SU-DHL-6 (cell line): ENCODE measurements at regions not wholly inside any gene's neighbourhood (a gene's known extent, or its start where the extent isn't known, plus 50 kb on each side); places are given as distances from the start of the nearest gene placed in this dataset.

Experiments used
- H2AFZ ChIP-seq: fragments of 200-600 bp; sonication (generic); 2 replicates; pipeline ENCODE4 v1.6.1; 2014; ENCODE audit warnings: low read depth, mild to moderate bottlenecking, moderate library complexity, mixed read lengths, antibody characterized with exemption, low read length; ENCODE audit not compliant: severe bottlenecking
- H3F3A ChIP-seq: fragments of 200-600 bp; shearing (Covaris generic); 2 replicates; pipeline ENCODE4 v1.6.0; 2016; ENCODE audit warnings: antibody characterized with exemption, mild to moderate bottlenecking; ENCODE audit not compliant: insufficient read depth
- H3K27ac ChIP-seq: fragments of 200-600 bp; sonication (generic); 2 replicates; pipeline ENCODE4 v1.5.1; 2016; ENCODE audit warnings: low read depth, mild to moderate bottlenecking, low read length, moderate library complexity, mixed read lengths
- H3K27me3 ChIP-seq: fragments of 200-600 bp; sonication (generic), shearing (Covaris generic); 2 replicates; pipeline ENCODE4 v1.6.0; 2014; ENCODE audit warnings: mild to moderate bottlenecking, low read length
- H3K36me3 ChIP-seq: fragments of 200-600 bp; sonication (generic); 2 replicates; pipeline ENCODE4 v1.6.1; 2014; ENCODE audit warnings: mild to moderate bottlenecking, low read length, mixed read lengths
- H3K4me2 ChIP-seq: fragments of 300-600, 200-600 bp; shearing (Covaris generic), sonication (generic); 2 replicates; pipeline ENCODE4 v1.6.0; 2014; ENCODE audit warnings: low read length, low read depth, mild to moderate bottlenecking; ENCODE audit not compliant: poor library complexity, severe bottlenecking
- H3K4me3 ChIP-seq: fragments of 200-600 bp; sonication (generic); 2 replicates; pipeline ENCODE4 v1.5.1; 2014; ENCODE audit warnings: antibody characterized with exemption, low read length, mild to moderate bottlenecking, mixed read lengths; ENCODE audit not compliant: insufficient read depth, poor library complexity, severe bottlenecking
- H3K79me2 ChIP-seq: fragments of 200-600 bp; sonication (generic); 2 replicates; pipeline ENCODE4 v1.6.1; 2014; ENCODE audit warnings: mild to moderate bottlenecking, low read length, moderate library complexity; ENCODE audit not compliant: insufficient read depth
- H3K9ac ChIP-seq: fragments of 200-600 bp; sonication (generic); 2 replicates; pipeline ENCODE4 v1.7.0; 2014; ENCODE audit warnings: mild to moderate bottlenecking, low read length
- H3K9me2 ChIP-seq: fragments of 200-600 bp; sonication (generic); replicated peaks from 2 replicates; pipeline ENCODE4 v1.6.1; 2014; ENCODE audit warnings: low read length; ENCODE audit not compliant: insufficient read depth
- H3K9me3 ChIP-seq: fragments of 200-600 bp; sonication (generic); 2 replicates; pipeline ENCODE4 v1.6.1; 2014; ENCODE audit warnings: low read length, mixed read lengths; ENCODE audit not compliant: insufficient read depth
- H4K20me1 ChIP-seq: fragments of 200-600 bp; sonication (generic); 2 replicates; pipeline ENCODE4 v1.6.1; 2014; ENCODE audit warnings: low read depth, mild to moderate bottlenecking, antibody characterized with exemption, low read length, moderate library complexity, mixed read lengths
- EZH2phosphoT487 ChIP-seq: fragments of 200-600 bp; sonication (generic), shearing (Covaris generic); conservative IDR thresholded peaks from 2 replicates; pipeline ENCODE4 v1.6.1; 2018; ENCODE audit warnings: mild to moderate bottlenecking, antibody characterized with exemption, low read length, moderate library complexity, mixed read lengths
- TF ChIP-seq, protein P1 (sequence below): fragments of 200-600 bp; sonication (generic); IDR thresholded peaks from one replicate; pipeline ENCODE4 v1.5.1; 2017; ENCODE audit warnings: antibody characterized with exemption, mild to moderate bottlenecking, low read length, moderate library complexity; ENCODE audit not compliant: insufficient read depth, poor library complexity, severe bottlenecking

- no peak overlapping the region for H2AFZ ChIP-seq
- H3K27ac ChIP-seq, result no peak overlapping the region
- H3K9ac ChIP-seq, result no peak overlapping the region
- TF ChIP-seq, protein P1, sequence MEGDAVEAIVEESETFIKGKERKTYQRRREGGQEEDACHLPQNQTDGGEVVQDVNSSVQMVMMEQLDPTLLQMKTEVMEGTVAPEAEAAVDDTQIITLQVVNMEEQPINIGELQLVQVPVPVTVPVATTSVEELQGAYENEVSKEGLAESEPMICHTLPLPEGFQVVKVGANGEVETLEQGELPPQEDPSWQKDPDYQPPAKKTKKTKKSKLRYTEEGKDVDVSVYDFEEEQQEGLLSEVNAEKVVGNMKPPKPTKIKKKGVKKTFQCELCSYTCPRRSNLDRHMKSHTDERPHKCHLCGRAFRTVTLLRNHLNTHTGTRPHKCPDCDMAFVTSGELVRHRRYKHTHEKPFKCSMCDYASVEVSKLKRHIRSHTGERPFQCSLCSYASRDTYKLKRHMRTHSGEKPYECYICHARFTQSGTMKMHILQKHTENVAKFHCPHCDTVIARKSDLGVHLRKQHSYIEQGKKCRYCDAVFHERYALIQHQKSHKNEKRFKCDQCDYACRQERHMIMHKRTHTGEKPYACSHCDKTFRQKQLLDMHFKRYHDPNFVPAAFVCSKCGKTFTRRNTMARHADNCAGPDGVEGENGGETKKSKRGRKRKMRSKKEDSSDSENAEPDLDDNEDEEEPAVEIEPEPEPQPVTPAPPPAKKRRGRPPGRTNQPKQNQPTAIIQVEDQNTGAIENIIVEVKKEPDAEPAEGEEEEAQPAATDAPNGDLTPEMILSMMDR, result no peak
- no peak for TF ChIP-seq EZH2phosphoT487
- no peaks in the 10 kb centered on the region for H3K36me3 ChIP-seq
- H3K9me2 ChIP-seq, result no peaks in the 10 kb centered on the region
- H3K9me3 ChIP-seq, result no peaks in the 10 kb centered on the region
- peaks cover 7% of the 10 kb centered on the region for H3F3A ChIP-seq
- no peak overlapping the region for H3K4me2 ChIP-seq
- peaks cover 11% of the 10 kb centered on the region; the same call in 1 of the 2 replicates for H3K79me2 ChIP-seq
- no peaks in the 10 kb centered on the region for H4K20me1 ChIP-seq
- no peaks in the 10 kb centered on the region for H3K27me3 ChIP-seq
- H3K4me3 ChIP-seq, result no peak overlapping the region
Measured at GRCh38 chr7:130909881-130910672, 176.1 kb upstream of the KLF14 start.

GRCh38 chr7:130910949-130911944 is 177.2 kb upstream of the KLF14 start:
- peak overlapping the region; percentile 8 for H3K4me3 ChIP-seq
- H3K27me3 ChIP-seq, result no peaks in the 10 kb centered on the region
- no peak overlapping the region for H3K27ac ChIP-seq
- no peak for TF ChIP-seq EZH2phosphoT487
- TF ChIP-seq, protein P1, result no peak
- H2AFZ ChIP-seq, result no peak overlapping the region
- no peaks in the 10 kb centered on the region for H3K36me3 ChIP-seq
- H3K9me3 ChIP-seq, result no peaks in the 10 kb centered on the region
- H3K4me2 ChIP-seq, result peak overlapping the region; percentile 98
- peaks cover 11% of the 10 kb centered on the region; the same call in 1 of the 2 replicates for H3K79me2 ChIP-seq
- H4K20me1 ChIP-seq, result no peaks in the 10 kb centered on the region
- peaks cover 10% of the 10 kb centered on the region for H3F3A ChIP-seq
- no peaks in the 10 kb centered on the region for H3K9me2 ChIP-seq
- H3K9ac ChIP-seq, result peak overlapping the region; percentile 66

DNA sequence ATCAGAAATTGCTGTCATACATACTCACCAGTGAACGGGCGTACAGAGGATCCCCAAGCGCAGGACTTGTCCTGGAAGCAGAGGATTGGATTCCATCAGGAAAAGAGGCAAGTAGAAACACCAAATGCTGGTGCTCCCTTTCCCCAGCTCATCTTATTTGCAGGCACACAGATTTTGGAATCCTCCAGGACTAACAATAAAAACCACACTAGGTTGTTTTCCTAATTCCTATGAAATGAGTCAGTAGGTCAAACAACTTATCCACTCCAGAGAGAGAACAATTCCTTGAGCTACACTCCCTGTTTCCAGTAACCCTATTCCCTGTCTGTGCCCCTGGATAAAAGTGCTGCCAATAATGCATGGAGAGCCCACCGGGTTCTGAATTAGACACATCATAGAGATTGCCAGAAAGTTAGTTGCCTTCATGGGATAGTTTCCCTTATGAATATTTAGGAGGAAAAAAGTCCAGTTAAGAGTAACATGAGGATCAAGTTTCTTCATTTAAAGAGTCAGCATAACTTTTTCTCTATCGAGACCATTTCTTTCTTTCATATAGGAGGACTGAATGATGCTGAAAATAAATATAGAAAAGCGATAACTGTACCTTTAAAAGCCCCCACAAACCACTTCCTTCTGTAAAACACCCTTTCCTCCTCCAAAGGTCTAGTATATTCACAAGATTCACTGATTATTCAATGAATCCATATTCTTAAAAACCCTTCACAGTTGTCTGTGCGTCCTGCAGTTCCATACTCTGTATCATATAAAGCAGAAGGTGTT is 178.3 kb upstream of the KLF14 start:
- Histone ChIP-seq H4K20me1 (no peaks in the 10 kb centered on the region), H3K4me2 (peak overlapping the region; percentile 98), H3K27me3 (no peaks in the 10 kb centered on the region), H3K27ac (peak overlapping the region; percentile 77), H3K36me3 (no peaks in the 10 kb centered on the region), H3K4me3 (peak overlapping the region; percentile 63), H3F3A (peaks cover 10% of the 10 kb centered on the region), H2AFZ (peak overlapping the region; percentile 44), H3K9me2 (no peaks in the 10 kb centered on the region), H3K9ac (peak overlapping the region; percentile 66), H3K9me3 (no peaks in the 10 kb centered on the region), H3K79me2 (peaks cover 11% of the 10 kb centered on the region; the same call in 1 of the 2 replicates)
- no peak for TF ChIP-seq EZH2phosphoT487
- TF ChIP-seq, protein P1, result no peak
